Kidney epithelial cell (primary cell): ENCODE measurements at regions not wholly inside any gene's neighbourhood (a gene's known extent, or its start where the extent isn't known, plus 50 kb on each side); places are given as distances from the start of the nearest gene placed in this dataset.

Experiments used
- DNase-seq: peaks from one replicate; pipeline ENCODE4 v3.0.0-alpha.2; 2010; ENCODE audit warnings: low read depth
- H3K27me3 ChIP-seq: 2 replicates; pipeline ENCODE4 v1.6.0; 2011; ENCODE audit warnings: low read length; ENCODE audit not compliant: control insufficient read depth, insufficient read depth
- H3K36me3 ChIP-seq: 2 replicates; pipeline ENCODE4 v1.5.1; 2011; ENCODE audit warnings: low read length; ENCODE audit not compliant: control insufficient read depth, insufficient read depth
- H3K4me3 ChIP-seq: 2 replicates; pipeline ENCODE4 v1.5.1; 2011; ENCODE audit warnings: low read depth, mild to moderate bottlenecking, control low read depth, low read length
- CTCF ChIP-seq: IDR thresholded peaks from 2 replicates; pipeline ENCODE4 v1.5.1; 2011; ENCODE audit warnings: mild to moderate bottlenecking, moderate library complexity, low read length, control low read depth, inconsistent platforms; ENCODE audit not compliant: insufficient read depth, poor library complexity, severe bottlenecking

DNA sequence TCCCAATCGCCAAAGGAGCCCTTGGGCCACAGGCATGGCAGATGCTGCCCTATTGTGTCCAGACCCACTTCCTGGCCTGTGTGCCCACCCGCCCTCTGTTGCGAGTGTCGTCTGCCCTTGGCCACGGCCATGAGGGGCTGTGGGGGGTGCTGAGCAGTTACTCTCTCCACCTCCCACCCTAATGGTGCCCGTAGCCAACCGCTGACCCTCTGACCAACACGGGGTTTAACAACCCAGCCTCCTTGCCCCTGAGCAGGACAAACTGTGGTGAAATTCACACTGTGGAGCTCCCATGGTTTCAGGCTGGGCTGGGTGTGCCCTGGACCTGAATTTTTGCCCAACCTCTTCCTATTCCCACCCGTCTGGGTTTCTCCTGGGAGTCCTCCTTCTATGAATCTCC, 145.7 kb upstream of the HDAC4 start:
- no peak for DNase-seq
- no peak for TF ChIP-seq CTCF
- Histone ChIP-seq H3K4me3 (no peak overlapping the region), H3K36me3 (no peaks in the 10 kb centered on the region), H3K27me3 (no peaks in the 10 kb centered on the region)

- no peak for DNase-seq
- no peak overlapping the region for H3K4me3 ChIP-seq
- H3K27me3 ChIP-seq = no peaks in the 10 kb centered on the region
- no peak for TF ChIP-seq CTCF
- H3K36me3 ChIP-seq = no peaks in the 10 kb centered on the region
Measured at GRCh38 chr2:239545741-239546392, 145.0 kb upstream of the HDAC4 start.

DNA sequence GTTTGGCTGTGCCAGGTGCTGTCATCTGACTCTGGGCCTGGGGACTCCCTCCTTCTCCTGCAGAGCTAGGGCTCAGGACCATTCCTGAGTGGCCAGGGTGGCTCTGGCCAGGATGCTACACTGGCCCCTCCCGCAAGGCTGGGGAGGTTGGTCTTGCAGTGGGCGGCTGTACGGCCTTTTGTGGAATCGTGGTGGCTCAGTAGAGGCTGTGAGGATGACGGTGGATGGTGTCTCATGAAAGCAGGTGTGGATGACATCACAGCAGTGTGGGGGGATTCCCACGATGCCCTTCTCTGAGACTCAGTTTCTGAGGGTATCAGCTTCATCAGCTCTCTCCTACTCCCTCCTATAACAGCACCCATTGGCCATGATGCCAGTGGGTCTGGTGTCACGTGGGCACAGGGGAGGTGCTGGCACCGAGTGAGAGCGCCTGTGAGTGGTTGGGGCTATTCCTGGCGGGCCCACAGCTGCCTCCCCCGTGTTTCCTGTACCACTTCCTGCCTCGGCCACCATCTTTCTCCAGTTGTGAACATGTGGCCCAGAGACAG, 144.2 kb upstream of the HDAC4 start:
- no peaks in the 10 kb centered on the region for H3K27me3 ChIP-seq

DNA sequence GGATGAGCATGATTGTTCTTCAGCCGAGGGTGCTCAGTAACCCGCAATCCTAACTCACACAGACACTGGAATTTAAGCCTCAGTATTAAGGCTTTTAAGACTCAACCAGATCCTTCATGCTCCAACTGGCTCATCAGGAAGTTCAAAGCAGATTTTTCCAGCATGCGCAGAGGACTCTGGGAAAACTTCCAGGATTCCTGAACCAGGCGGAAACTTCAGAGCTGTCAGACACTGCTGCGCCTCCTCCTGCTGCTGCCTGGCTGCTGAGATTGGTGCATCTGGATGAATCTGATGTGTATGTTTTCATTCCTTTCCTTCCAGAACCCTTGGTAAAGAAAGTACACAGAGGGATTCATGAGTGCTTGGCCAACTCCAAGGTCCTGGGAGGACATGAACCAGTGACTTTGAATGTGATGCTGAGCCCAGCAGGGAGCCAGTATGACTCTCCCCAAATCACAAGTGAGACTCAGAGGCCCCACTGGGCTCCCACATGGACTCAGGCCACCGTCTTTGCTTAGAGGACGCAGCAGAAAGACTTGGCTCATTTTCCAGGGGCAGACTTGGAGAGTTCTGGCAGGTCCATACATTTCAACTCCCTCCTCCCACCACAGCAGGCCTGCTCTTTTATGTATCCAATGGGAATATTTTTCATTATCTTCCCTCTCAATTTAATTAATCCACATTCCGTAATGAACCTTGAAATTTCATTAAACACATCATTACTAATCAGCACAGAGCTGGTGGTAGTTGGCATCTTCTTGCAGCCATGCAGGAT, 143.5 kb upstream of the HDAC4 start:
- Histone ChIP-seq H3K36me3 (no peaks in the 10 kb centered on the region), H3K4me3 (no peak overlapping the region), H3K27me3 (no peaks in the 10 kb centered on the region)
- TF ChIP-seq CTCF = no peak
- no peak for DNase-seq

More for the DNA sequence above, 144.2 kb upstream of the HDAC4 start:
- H3K4me3 ChIP-seq = no peak overlapping the region
- no peak for DNase-seq
- no peak for TF ChIP-seq CTCF
- no peaks in the 10 kb centered on the region for H3K36me3 ChIP-seq

DNA sequence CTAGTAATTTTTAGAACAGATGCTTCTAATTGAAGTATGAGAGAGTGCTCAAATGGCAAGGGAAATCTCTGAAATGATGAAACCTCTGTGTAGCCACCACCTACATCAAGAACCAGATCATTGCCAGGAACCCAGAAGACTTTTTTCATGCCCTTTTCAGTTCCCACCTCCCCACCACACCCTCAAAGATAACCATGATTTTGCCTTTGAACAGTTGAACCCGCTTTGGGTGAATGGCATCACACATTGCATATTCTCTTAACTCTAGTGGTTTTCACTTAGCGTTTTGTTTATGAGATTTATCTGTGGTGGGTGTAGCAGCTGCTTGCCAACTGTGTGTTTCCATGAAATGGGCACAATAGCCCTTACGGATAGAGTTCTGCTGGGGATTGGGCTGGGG, 142.9 kb upstream of the HDAC4 start:
- H3K36me3 ChIP-seq = no peaks in the 10 kb centered on the region
- no peak overlapping the region for H3K4me3 ChIP-seq
- no peaks in the 10 kb centered on the region for H3K27me3 ChIP-seq
- DNase-seq = no peak
- TF ChIP-seq CTCF = no peak
